PC-3 (cell line): ENCODE measurements at regions not wholly inside any gene's neighbourhood (a gene's known extent, or its start where the extent isn't known, plus 50 kb on each side); places are given as distances from the start of the nearest gene placed in this dataset.
A peak's percentile ranks its signal among the peaks of the same experiment; 100 is the strongest.

Experiments
- ATAC-seq: fragments of 200-7000 bp; cut with Tn5 transposase; 2 replicates; pipeline ENCODE4 v1.9.1; 2020; ENCODE audit warnings: mild to moderate bottlenecking, moderate library complexity
- BruUV-seq: library from RNA; stranded (reverse); fragments of 400-500 nt; replicated peaks from 2 replicates; lab custom pipeline; 2021; lab: Mats Ljungman, UMichigan
- CTCF ChIA-PET: fragments of 300-600 bp; sonication (Branson Sonifier 250); formaldehyde crosslinking; loops from one replicate; lab custom pipeline; 2022; ENCODE audit warnings: antibody characterized with exemption; lab: Charles Lee
- POLR2A ChIA-PET: fragments of 300-600 bp; sonication (Branson Sonifier 250); formaldehyde crosslinking; loops from one replicate; lab custom pipeline; 2022; ENCODE audit warnings: antibody characterized with exemption; ENCODE audit not compliant: unreplicated experiment; lab: Charles Lee
- DNase-seq: peaks from one replicate; pipeline ENCODE4 v3.0.0-alpha.2; 2015
- H2AFZ ChIP-seq: fragments of 300-600 bp; sonication (generic); 2 replicates; pipeline ENCODE4 v1.6.0; 2016; ENCODE audit warnings: antibody characterized with exemption, low read length
- H3F3A ChIP-seq: fragments of 300-600 bp; sonication (generic); one replicate; pipeline ENCODE4 v1.6.0; 2017; ENCODE audit warnings: antibody characterized with exemption, low read length, control low read depth, mild to moderate bottlenecking; ENCODE audit not compliant: unreplicated experiment
- H3K27ac ChIP-seq: fragments of 300-600 bp; sonication (generic); 2 replicates; pipeline ENCODE4 v1.5.1; 2016; ENCODE audit warnings: mild to moderate bottlenecking, low read length
- H3K27me3 ChIP-seq: fragments of 300-600 bp; sonication (generic); 2 replicates; pipeline ENCODE4 v1.6.1; 2016; ENCODE audit warnings: low read length, mixed read lengths
- H3K36me3 ChIP-seq: fragments of 300-600 bp; sonication (generic); 2 replicates; pipeline ENCODE4 v1.6.1; 2016; ENCODE audit warnings: low read depth, mixed run types, low read length, mixed read lengths
- H3K4me1 ChIP-seq: fragments of 300-600 bp; sonication (generic); 2 replicates; pipeline ENCODE4 v1.5.1; 2016; ENCODE audit warnings: low read length; ENCODE audit not compliant: insufficient read depth
- H3K4me2 ChIP-seq: fragments of 300-600 bp; sonication (generic); 2 replicates; pipeline ENCODE4 v1.6.0; 2016; ENCODE audit warnings: low read length
- H3K4me3 ChIP-seq: fragments of 300-600 bp; sonication (generic); 2 replicates; pipeline ENCODE4 v1.5.1; 2016; ENCODE audit warnings: mild to moderate bottlenecking, low read length, mixed read lengths
- H3K79me2 ChIP-seq: fragments of 300-600 bp; sonication (generic); 2 replicates; pipeline ENCODE4 v1.6.1; 2017; ENCODE audit warnings: low read length, mixed read lengths
- H3K9ac ChIP-seq: fragments of 300-600 bp; sonication (generic); 2 replicates; pipeline ENCODE4 v1.6.0; 2016; ENCODE audit warnings: mild to moderate bottlenecking, low read length
- H3K9me2 ChIP-seq: fragments of 300-600 bp; sonication (generic); replicated peaks from 2 replicates; pipeline ENCODE4 v1.6.1; 2016; ENCODE audit warnings: mixed run types, low read length, mixed read lengths
- H3K9me3 ChIP-seq: fragments of 300-600 bp; sonication (generic); 2 replicates; pipeline ENCODE4 v1.6.1; 2016; ENCODE audit warnings: low read length, mixed read lengths
- H4K20me1 ChIP-seq: fragments of 300-600 bp; sonication (generic); 2 replicates; pipeline ENCODE4 v1.6.1; 2016; ENCODE audit warnings: low read length, mixed read lengths
- CTCF ChIP-seq: fragments of 300-600 bp; sonication (generic); conservative IDR thresholded peaks from 2 replicates; pipeline ENCODE4 v1.5.1; 2017; ENCODE audit warnings: antibody characterized with exemption, low read depth, mild to moderate bottlenecking, low read length
- EZH2 ChIP-seq: fragments of 300-600 bp; sonication (generic); IDR thresholded peaks from one replicate; pipeline ENCODE4 v1.6.1; 2017; ENCODE audit warnings: antibody characterized with exemption, mild to moderate bottlenecking, low read length; ENCODE audit not compliant: unreplicated experiment
- EZH2phosphoT487 ChIP-seq: fragments of 300-600 bp; sonication (generic); IDR thresholded peaks from 2 replicates; pipeline ENCODE4 v1.6.1; 2018; ENCODE audit warnings: mild to moderate bottlenecking, antibody characterized with exemption, low read length, borderline replicate concordance
- intact Hi-C: fragments of 100-400 bp; cut with micrococcal nuclease; formaldehyde crosslinking; loops from 2 replicates; pipeline ENCODE4 v1.9.0; 2023

- H3K79me2 ChIP-seq, result no peaks in the 10 kb centered on the region
- H3F3A ChIP-seq, result no peaks in the 10 kb centered on the region
- no peak overlapping the region for H3K27ac ChIP-seq
- H2AFZ ChIP-seq, result no peak overlapping the region
- no peaks in the 10 kb centered on the region for H3K9me3 ChIP-seq
- H3K4me3 ChIP-seq, result no peak overlapping the region
- no peak for DNase-seq
- ChIA-PET POLR2A (interaction anchor here (0.6 kb wide), 1 partner anchor 120 kb away, joined by 3 read pairs; no protein-coding TSS in a partner anchor), CTCF (no interaction called here)
- no peaks in the 10 kb centered on the region for H4K20me1 ChIP-seq
- H3K36me3 ChIP-seq, result no peaks in the 10 kb centered on the region
- BruUV-seq, result no TSS peak
- TF ChIP-seq EZH2phosphoT487 (no peak), EZH2 (no peak)
- H3K4me1 ChIP-seq, result no peaks in the 10 kb centered on the region
- H3K9me2 ChIP-seq, result no peaks in the 10 kb centered on the region
- intact Hi-C loops, result no loop called here
- no peaks in the 10 kb centered on the region for H3K27me3 ChIP-seq
- no peak for ATAC-seq
- H3K4me2 ChIP-seq, result no peak overlapping the region
- H3K9ac ChIP-seq, result no peak overlapping the region
Observed at GRCh38 chr18:67108894-67109293, 407.6 kb downstream of the DSEL start.

- no TSS peak for BruUV-seq
- Histone ChIP-seq H3K36me3 (no peaks in the 10 kb centered on the region), H3K4me3 (no peak overlapping the region), H2AFZ (no peak overlapping the region), H3K4me2 (no peak overlapping the region), H3K9me3 (no peaks in the 10 kb centered on the region), H3K27ac (no peak overlapping the region), H3K79me2 (no peaks in the 10 kb centered on the region), H3K4me1 (no peaks in the 10 kb centered on the region), H3K9ac (no peak overlapping the region), H3K9me2 (no peaks in the 10 kb centered on the region), H4K20me1 (no peaks in the 10 kb centered on the region), H3K27me3 (no peaks in the 10 kb centered on the region), H3F3A (no peaks in the 10 kb centered on the region)
- ATAC-seq (peak; percentile 96), DNase-seq (peak; percentile 80)
- intact Hi-C loops, result loop anchor here (1.0 to 5.0 kb wide), 2 partner anchors 92 to 96 kb away; no protein-coding TSS in a partner anchor
- CTCF ChIA-PET, result interaction anchor here (0.6 to 1.0 kb wide), 6 partner anchors 9 to 232 kb away, joined by 3 to 5 read pairs (median 3); no protein-coding TSS in a partner anchor
- POLR2A ChIA-PET, result interaction anchor here (0.5 kb wide), 1 partner anchor 194 kb away, joined by 4 read pairs; no protein-coding TSS in a partner anchor
- TF ChIP-seq CTCF (peak; percentile 91), EZH2phosphoT487 (no peak)
Observed at GRCh38 chr18:67104700-67105284, 411.7 kb downstream of the DSEL start.

- Histone ChIP-seq H4K20me1 (no peaks in the 10 kb centered on the region), H3K4me2 (peak overlapping the region; percentile 75), H3F3A (no peaks in the 10 kb centered on the region), H3K9ac (peak overlapping the region; percentile 23; the same call in 1 of the 2 replicates), H2AFZ (peak overlapping the region; percentile 36), H3K36me3 (no peaks in the 10 kb centered on the region), H3K79me2 (no peaks in the 10 kb centered on the region), H3K4me1 (peaks cover 28% of the 10 kb centered on the region), H3K27me3 (no peaks in the 10 kb centered on the region), H3K4me3 (peak overlapping the region; percentile 44), H3K9me3 (no peaks in the 10 kb centered on the region), H3K9me2 (no peaks in the 10 kb centered on the region), H3K27ac (peak overlapping the region; percentile 81)
- CTCF ChIA-PET, result no interaction called here
- no TSS peak for BruUV-seq
- POLR2A ChIA-PET, result no interaction called here
- ATAC-seq (peak; percentile 83), DNase-seq (peak; percentile 70)
- intact Hi-C loops, result loop anchor here (5.0 kb wide), 1 partner anchor 212 kb away; no protein-coding TSS in a partner anchor
- no peak for TF ChIP-seq CTCF
- TF ChIP-seq EZH2, result no peak
- TF ChIP-seq EZH2phosphoT487, result no peak
Observed at GRCh38 chr18:67094123-67094522, 422.4 kb downstream of the DSEL start.
